ENCODE measurements at regions not wholly inside any gene's neighbourhood (a gene's known extent, or its start where the extent isn't known, plus 50 kb on each side); places are given as distances from the start of the nearest gene placed in this dataset.
"Not testable (repeated sequence)": the region's sequence is repeated elsewhere in the genome, so short reads cannot be mapped to it uniquely, and the experiment has no call there.

DNA sequence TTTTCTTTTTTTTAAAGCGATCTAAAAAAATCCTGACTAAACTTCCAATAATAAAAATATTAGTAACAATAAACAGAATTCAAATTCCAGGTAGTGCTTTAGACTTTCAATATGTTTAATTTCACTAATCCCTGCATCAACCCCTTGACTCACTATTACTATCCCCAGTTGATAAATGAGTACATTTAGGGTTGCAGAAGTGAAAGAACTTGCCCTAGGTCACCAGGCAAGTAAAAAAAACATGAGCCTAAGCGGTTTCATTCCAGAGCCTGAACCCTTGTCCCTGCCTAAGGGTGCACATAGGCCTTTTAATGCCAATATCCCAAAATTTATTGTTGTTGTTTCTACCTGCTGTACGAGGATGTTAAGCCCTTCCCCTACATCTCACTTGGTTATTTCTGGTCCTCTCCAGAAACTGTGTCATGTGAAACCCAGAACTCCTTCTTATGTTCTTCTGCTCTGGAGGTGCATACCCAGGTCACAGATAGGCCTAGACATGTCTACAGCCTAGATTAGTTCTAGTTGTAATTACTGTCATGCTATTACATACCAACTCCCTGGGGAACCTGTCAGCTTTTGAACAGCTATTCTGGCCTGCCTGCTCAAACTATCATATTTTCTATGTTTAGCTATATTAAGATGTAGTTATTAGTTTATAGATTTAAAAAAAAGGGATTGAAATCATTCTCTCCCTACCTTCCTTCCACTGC, 244.5 kb upstream of the PITX2 start:
- ChIA-PET CTCF (no interaction called here), POLR2A (no interaction called here)
- peak; percentile 10 for DNase-seq (ENCODE audit: extremely low spot score)
- no peak for TF ChIP-seq CTCF (IDR thresholded peaks at IDR 0.05; ENCODE audit: control extremely low read depth, extremely low read depth, low read depth, missing control alignments)

- no peak for DNase-seq (ENCODE audit: extremely low spot score)
- ChIA-PET CTCF (no interaction called here), POLR2A (no interaction called here)
- no peak for TF ChIP-seq CTCF (IDR thresholded peaks at IDR 0.05; ENCODE audit: control extremely low read depth, extremely low read depth, low read depth, missing control alignments)
Observed at GRCh38 chr4:110867981-110868720, 245.3 kb upstream of the PITX2 start.

GRCh38 chr4:110869114-110869513, 246.2 kb upstream of the PITX2 start:
- ChIA-PET CTCF (no interaction called here), POLR2A (no interaction called here)
- no peak for TF ChIP-seq CTCF (IDR thresholded peaks at IDR 0.05; ENCODE audit: control extremely low read depth, extremely low read depth, low read depth, missing control alignments)
- DNase-seq (ENCODE audit: extremely low spot score), result no peak

DNA sequence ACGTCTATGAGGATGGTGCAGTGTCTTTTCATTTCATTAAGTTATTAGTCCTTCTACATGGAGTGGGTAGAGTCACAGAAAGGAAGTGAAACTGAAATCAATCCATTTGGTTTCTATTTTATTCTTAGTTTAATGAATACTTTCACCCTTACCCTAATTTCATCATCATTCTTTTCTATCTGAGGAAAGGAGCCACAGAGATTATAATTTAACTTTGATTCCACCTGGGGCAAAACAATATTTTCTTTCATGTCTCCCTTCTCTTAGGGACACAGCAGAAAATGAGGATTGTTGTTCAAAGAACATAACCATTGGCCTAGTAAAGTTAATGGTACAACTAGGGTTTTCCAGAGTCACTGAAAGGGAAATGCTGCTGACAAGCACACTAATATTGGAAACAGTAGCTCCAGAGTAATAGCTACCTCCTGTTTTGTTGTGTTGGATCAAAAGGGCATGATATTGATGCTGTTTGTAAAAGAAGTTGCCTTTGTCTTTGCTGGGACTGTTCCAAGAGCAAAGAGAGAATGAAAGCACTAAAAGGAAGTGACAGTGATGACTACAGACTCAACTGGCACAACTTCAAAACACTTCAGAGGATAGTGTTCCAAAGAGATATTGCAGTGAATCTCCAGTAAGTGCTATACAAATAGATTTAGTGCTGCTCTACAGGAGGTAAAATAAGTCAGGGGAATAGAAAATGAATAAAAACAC, 247.1 kb upstream of the PITX2 start:
- TF ChIP-seq CTCF (IDR thresholded peaks at IDR 0.05; ENCODE audit: control extremely low read depth, extremely low read depth, low read depth, missing control alignments), result no peak
- ChIA-PET CTCF (no interaction called here), POLR2A (no interaction called here)
- DNase-seq (ENCODE audit: extremely low spot score), result peak; percentile 9

DNA sequence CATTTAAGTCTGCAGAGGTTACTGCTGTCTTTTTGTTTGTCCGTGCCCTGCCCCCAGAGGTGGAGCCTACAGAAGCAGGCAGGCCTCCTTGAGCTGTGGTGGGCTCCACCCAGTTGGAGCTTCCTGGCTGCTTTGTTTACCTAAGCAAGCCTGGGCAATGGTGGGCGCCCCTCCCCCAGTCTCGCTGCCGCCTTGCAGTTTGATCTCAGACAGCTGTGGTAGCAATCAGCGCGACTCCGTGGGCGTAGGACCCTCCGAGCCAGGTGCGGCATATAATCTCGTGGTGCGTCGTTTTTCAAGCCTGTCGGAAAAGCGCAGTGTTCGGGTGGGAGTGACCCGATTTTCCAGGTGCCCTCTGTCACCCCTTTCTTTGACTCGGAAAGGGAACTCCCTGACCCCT, 253.3 kb upstream of the PITX2 start:
- CTCF ChIA-PET; POLR2A ChIA-PET; DNase-seq (ENCODE audit: extremely low spot score): not testable (repeated sequence)

- DNase-seq (ENCODE audit: extremely low spot score), result no peak
- CTCF ChIA-PET, result no interaction called here
Observed at GRCh38 chr4:110876866-110877265, 254.0 kb upstream of the PITX2 start.

More at GRCh38 chr4:110876866-110877265, 254.0 kb upstream of the PITX2 start:
- POLR2A ChIA-PET, result no interaction called here
- TF ChIP-seq CTCF (IDR thresholded peaks at IDR 0.05; ENCODE audit: control extremely low read depth, extremely low read depth, low read depth, missing control alignments), result no peak
